ENCODE measurements at regions not wholly inside any gene's neighbourhood (a gene's known extent, or its start where the extent isn't known, plus 50 kb on each side); places are given as distances from the start of the nearest gene placed in this dataset.
"Not testable (repeated sequence)": the region's sequence is repeated elsewhere in the genome, so short reads cannot be mapped to it uniquely, and the experiment has no call there.

GRCh38 chr9:81424431-81424830 is 264.9 kb downstream of the TLE1 start:
- no peak for DNase-seq

- DNase-seq = no peak
Measured at GRCh38 chr9:81423589-81424326, 265.6 kb downstream of the TLE1 start.

- not testable (repeated sequence) for DNase-seq
Measured at GRCh38 chr9:81421090-81421489, 268.3 kb downstream of the TLE1 start.

GRCh38 chr9:81420024-81420423 is 269.3 kb downstream of the TLE1 start:
- DNase-seq = no peak

- DNase-seq = no peak
Measured at GRCh38 chr9:81417941-81418340, 271.4 kb downstream of the TLE1 start.

- DNase-seq = no peak
Measured at GRCh38 chr9:81417299-81417675, 272.1 kb downstream of the TLE1 start.

- DNase-seq = no peak
Measured at GRCh38 chr9:81416476-81417298, 272.7 kb downstream of the TLE1 start.

GRCh38 chr9:81414836-81415235 is 274.5 kb downstream of the TLE1 start:
- no peak for DNase-seq

- no peak for DNase-seq
Measured at GRCh38 chr9:81411961-81412360, 277.4 kb downstream of the TLE1 start.

GRCh38 chr9:81410201-81410600 is 279.1 kb downstream of the TLE1 start:
- DNase-seq = no peak

GRCh38 chr9:81408951-81409350 is 280.4 kb downstream of the TLE1 start:
- DNase-seq = no peak

GRCh38 chr9:81404931-81405598 is 284.3 kb downstream of the TLE1 start:
- DNase-seq = no peak

GRCh38 chr9:81397481-81398381 is 291.6 kb downstream of the TLE1 start:
- no peak for DNase-seq

- no peak for DNase-seq
Measured at GRCh38 chr9:81396528-81396927, 292.8 kb downstream of the TLE1 start.

- DNase-seq = no peak
Measured at GRCh38 chr9:81395676-81396054, 293.7 kb downstream of the TLE1 start.

- DNase-seq = no peak
Measured at GRCh38 chr9:81394881-81395675, 294.3 kb downstream of the TLE1 start.

- DNase-seq = no peak
Measured at GRCh38 chr9:81393985-81394811, 295.1 kb downstream of the TLE1 start.

GRCh38 chr9:81391457-81391825 is 297.9 kb downstream of the TLE1 start:
- no peak for DNase-seq

GRCh38 chr9:81390792-81391456 is 298.4 kb downstream of the TLE1 start:
- DNase-seq = no peak

GRCh38 chr9:81389569-81389993 is 299.8 kb downstream of the TLE1 start:
- no peak for DNase-seq
